ENCODE measurements at regions not wholly inside any gene's neighbourhood (a gene's known extent, or its start where the extent isn't known, plus 50 kb on each side); places are given as distances from the start of the nearest gene placed in this dataset.

DNA sequence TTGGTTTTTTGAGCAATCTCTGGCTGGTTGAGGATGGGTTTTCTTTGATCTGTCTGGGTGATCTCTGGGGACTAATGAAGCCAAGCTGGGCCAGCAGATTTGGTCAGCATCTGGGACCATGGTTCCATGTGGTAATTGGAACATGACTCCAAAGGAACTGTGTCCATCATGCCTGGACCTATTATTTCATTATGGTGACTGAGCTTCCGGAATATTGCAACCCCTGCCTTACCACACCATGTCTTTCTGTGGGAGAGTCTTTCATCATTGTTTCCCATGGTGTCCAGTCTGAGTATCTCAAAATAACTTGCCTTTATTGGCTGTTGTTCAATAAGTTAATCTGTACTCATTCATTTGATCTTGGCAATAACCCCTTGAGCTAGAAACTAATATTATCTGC is 624.9 kb upstream of the TBX3 start:
- TF ChIP-seq, protein P1, sequence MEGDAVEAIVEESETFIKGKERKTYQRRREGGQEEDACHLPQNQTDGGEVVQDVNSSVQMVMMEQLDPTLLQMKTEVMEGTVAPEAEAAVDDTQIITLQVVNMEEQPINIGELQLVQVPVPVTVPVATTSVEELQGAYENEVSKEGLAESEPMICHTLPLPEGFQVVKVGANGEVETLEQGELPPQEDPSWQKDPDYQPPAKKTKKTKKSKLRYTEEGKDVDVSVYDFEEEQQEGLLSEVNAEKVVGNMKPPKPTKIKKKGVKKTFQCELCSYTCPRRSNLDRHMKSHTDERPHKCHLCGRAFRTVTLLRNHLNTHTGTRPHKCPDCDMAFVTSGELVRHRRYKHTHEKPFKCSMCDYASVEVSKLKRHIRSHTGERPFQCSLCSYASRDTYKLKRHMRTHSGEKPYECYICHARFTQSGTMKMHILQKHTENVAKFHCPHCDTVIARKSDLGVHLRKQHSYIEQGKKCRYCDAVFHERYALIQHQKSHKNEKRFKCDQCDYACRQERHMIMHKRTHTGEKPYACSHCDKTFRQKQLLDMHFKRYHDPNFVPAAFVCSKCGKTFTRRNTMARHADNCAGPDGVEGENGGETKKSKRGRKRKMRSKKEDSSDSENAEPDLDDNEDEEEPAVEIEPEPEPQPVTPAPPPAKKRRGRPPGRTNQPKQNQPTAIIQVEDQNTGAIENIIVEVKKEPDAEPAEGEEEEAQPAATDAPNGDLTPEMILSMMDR (IDR thresholded peaks at IDR 0.05; ENCODE audit: insufficient read depth, low read length, poor library complexity, severe bottlenecking): no peak
- Histone ChIP-seq H3K27me3 (ENCODE audit: control insufficient read depth, insufficient read depth, low read length) (no peaks in the 10 kb centered on the region), H3K4me3 (ENCODE audit: low read depth, low read length) (no peak overlapping the region), H3K36me3 (ENCODE audit: control insufficient read depth, insufficient read depth, low read length) (no peaks in the 10 kb centered on the region)
- no peak for DNase-seq (ENCODE audit: low read depth)

DNA sequence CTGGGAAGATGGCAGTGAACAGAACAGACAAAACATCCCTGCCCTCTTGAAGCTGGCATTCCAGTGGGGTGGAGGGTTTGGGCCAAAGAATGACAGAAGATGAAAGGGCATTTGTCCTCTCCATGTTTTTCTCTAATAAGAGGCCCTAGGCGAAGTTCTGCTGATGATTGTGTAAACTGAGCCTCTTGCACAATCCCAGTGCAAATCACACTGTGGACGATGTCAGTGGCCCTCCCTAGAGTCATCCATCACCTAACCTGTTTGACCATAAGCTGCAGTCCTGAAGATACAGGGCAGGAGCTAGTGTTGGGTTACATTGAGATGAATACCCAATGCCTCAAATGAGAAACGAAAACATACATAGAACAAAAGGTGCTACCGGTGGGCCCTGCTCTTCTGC is 622.4 kb upstream of the TBX3 start:
- Histone ChIP-seq H3K4me3 (ENCODE audit: low read depth, low read length) (no peak overlapping the region), H3K36me3 (ENCODE audit: control insufficient read depth, insufficient read depth, low read length) (no peaks in the 10 kb centered on the region), H3K27me3 (ENCODE audit: control insufficient read depth, insufficient read depth, low read length) (no peaks in the 10 kb centered on the region)
- TF ChIP-seq, protein P1 (IDR thresholded peaks at IDR 0.05; ENCODE audit: insufficient read depth, low read length, poor library complexity, severe bottlenecking): no peak
- no peak for DNase-seq (ENCODE audit: low read depth)

DNA sequence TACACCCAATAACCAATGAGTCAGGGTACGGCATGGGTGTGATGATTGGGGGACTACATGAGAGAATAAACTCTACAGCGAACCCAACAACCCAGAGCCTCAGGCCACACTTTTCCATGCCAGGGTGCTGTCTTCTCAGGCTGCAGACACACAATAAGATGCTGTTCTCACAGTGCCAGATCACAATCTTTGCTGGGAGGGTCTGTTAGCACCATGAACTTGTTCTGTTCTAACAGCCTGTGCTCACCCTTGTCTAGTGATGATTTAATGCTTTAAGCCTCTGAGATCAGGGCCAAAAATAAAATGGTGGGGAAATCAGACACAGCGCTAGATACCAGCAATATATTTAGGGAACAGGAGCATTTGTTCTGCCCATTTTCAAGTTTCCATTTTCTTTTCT is 621.9 kb upstream of the TBX3 start:
- Histone ChIP-seq H3K4me3 (ENCODE audit: low read depth, low read length) (no peak overlapping the region), H3K36me3 (ENCODE audit: control insufficient read depth, insufficient read depth, low read length) (no peaks in the 10 kb centered on the region), H3K27me3 (ENCODE audit: control insufficient read depth, insufficient read depth, low read length) (no peaks in the 10 kb centered on the region)
- TF ChIP-seq, protein P1 (IDR thresholded peaks at IDR 0.05; ENCODE audit: insufficient read depth, low read length, poor library complexity, severe bottlenecking): no peak
- DNase-seq (ENCODE audit: low read depth): no peak

DNA sequence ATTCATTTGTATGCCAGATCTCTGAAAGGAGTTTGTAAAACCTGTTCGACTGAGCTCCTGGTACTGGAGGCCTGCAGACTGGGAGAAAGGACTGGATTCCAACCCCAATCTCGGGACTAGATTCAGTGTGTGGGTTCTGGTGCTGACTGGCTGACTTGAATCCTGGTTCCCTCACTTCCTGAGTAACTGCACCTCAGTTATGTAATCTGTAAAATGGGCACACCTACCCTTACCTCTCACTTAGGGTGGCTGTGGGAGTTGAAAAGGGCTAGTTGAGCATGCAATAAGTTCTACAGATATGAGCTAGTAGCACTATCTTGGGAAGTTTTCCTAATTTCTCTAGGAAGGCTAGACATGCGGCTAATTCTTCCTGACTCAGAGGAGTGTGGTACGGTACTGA is 621.3 kb upstream of the TBX3 start:
- Histone ChIP-seq H3K36me3 (ENCODE audit: control insufficient read depth, insufficient read depth, low read length) (no peaks in the 10 kb centered on the region), H3K27me3 (ENCODE audit: control insufficient read depth, insufficient read depth, low read length) (no peaks in the 10 kb centered on the region), H3K4me3 (ENCODE audit: low read depth, low read length) (no peak overlapping the region)
- TF ChIP-seq, protein P1 (IDR thresholded peaks at IDR 0.05; ENCODE audit: insufficient read depth, low read length, poor library complexity, severe bottlenecking): no peak
- DNase-seq (ENCODE audit: low read depth): no peak

DNA sequence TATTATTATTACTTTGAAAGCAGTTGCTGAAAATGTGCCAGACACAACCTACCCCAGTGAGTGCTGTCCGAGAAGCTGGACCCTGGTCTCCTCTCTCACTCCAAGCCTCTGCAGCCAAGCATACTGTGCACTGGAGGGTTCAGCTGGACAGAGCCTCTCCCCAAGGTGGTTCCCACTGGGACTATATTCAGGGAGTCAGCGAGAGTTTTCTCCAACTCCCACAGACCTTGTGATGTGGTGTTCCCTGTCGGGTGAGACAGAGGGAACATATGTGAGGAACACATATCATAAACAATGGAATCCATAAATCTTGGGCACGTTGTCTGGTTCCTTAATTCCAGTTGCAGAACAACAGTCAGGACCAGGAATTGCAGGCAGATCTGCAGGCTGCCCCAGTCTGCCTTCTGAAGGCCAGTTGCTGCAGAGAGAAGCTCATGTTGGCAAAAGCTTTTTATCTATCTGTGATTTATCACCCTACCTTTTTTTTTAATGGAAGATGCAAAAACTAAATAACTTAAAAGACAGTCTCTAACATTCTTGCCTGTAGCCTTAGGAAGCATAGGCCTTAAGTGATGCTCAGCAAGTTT is 619.8 kb upstream of the TBX3 start:
- Histone ChIP-seq H3K36me3 (ENCODE audit: control insufficient read depth, insufficient read depth, low read length) (no peaks in the 10 kb centered on the region), H3K27me3 (ENCODE audit: control insufficient read depth, insufficient read depth, low read length) (no peaks in the 10 kb centered on the region), H3K4me3 (ENCODE audit: low read depth, low read length) (no peak overlapping the region)
- TF ChIP-seq, protein P1 (IDR thresholded peaks at IDR 0.05; ENCODE audit: insufficient read depth, low read length, poor library complexity, severe bottlenecking): no peak
- no peak for DNase-seq (ENCODE audit: low read depth)

GRCh38 chr12:115297445-115297844 is 613.5 kb upstream of the TBX3 start:
- Histone ChIP-seq H3K27me3 (ENCODE audit: control insufficient read depth, insufficient read depth, low read length) (no peaks in the 10 kb centered on the region), H3K4me3 (ENCODE audit: low read depth, low read length) (no peak overlapping the region), H3K36me3 (ENCODE audit: control insufficient read depth, insufficient read depth, low read length) (no peaks in the 10 kb centered on the region)
- TF ChIP-seq, protein P1 (IDR thresholded peaks at IDR 0.05; ENCODE audit: insufficient read depth, low read length, poor library complexity, severe bottlenecking): no peak
- no peak for DNase-seq (ENCODE audit: low read depth)

Data from kidney epithelial cell (primary cell).